ENCODE measurements at regions not wholly inside any gene's neighbourhood (a gene's known extent, or its start where the extent isn't known, plus 50 kb on each side); places are given as distances from the start of the nearest gene placed in this dataset.

DNA sequence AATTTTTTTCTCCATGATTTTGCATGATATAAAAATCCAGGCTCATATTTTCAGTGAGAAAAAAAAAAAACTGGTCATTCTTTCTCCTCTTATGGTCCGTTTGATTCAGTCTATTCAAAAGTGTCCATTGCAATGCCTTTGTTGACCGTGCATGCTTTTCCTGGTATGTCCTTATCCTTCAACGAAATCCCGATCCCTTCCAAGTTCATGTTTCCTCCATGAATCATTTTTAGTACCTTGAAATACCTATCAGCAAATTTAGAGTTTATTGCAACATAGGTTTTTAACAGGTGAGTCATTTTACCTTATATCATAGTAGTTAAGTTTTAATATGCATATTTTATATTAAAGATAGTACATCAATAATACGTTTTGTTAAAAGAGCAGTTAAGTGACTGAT, 773.8 kb upstream of the CHD1 start:
- no peaks in the 10 kb centered on the region for H3K9me3 ChIP-seq (ENCODE audit: low read length)
- peaks cover 15% of the 10 kb centered on the region for H3K4me1 ChIP-seq (ENCODE audit: insufficient read depth, low read length)
- peak; percentile 91 for DNase-seq
- H3K27ac ChIP-seq (ENCODE audit: low read length): no peak overlapping the region
- no peaks in the 10 kb centered on the region for H3K36me3 ChIP-seq (ENCODE audit: low read depth, low read length)
- no peak overlapping the region for H3K9ac ChIP-seq (ENCODE audit: low read length)
- no peaks in the 10 kb centered on the region for H3K9me2 ChIP-seq (replicated peaks; ENCODE audit: low read length)
- H3K4me2 ChIP-seq (ENCODE audit: low read length): peak overlapping the region; percentile 30
- TF ChIP-seq, protein P1, sequence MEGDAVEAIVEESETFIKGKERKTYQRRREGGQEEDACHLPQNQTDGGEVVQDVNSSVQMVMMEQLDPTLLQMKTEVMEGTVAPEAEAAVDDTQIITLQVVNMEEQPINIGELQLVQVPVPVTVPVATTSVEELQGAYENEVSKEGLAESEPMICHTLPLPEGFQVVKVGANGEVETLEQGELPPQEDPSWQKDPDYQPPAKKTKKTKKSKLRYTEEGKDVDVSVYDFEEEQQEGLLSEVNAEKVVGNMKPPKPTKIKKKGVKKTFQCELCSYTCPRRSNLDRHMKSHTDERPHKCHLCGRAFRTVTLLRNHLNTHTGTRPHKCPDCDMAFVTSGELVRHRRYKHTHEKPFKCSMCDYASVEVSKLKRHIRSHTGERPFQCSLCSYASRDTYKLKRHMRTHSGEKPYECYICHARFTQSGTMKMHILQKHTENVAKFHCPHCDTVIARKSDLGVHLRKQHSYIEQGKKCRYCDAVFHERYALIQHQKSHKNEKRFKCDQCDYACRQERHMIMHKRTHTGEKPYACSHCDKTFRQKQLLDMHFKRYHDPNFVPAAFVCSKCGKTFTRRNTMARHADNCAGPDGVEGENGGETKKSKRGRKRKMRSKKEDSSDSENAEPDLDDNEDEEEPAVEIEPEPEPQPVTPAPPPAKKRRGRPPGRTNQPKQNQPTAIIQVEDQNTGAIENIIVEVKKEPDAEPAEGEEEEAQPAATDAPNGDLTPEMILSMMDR (conservative IDR thresholded peaks at IDR 0.05; ENCODE audit: low read depth, low read length): no peak
- TF ChIP-seq EZH2 (IDR thresholded peaks at IDR 0.05; ENCODE audit: low read length, unreplicated experiment) (no peak), EZH2phosphoT487 (IDR thresholded peaks at IDR 0.05; ENCODE audit: borderline replicate concordance, low read length) (no peak)
- no peaks in the 10 kb centered on the region for H4K20me1 ChIP-seq (ENCODE audit: low read length)
- ATAC-seq: peak; percentile 98
- H3K79me2 ChIP-seq (ENCODE audit: low read length): no peaks in the 10 kb centered on the region
- ChIA-PET CTCF (no interaction called here), POLR2A (ENCODE audit: unreplicated experiment) (no interaction called here)
- BruUV-seq (replicated peaks): no TSS peak
- no peak overlapping the region for H3K4me3 ChIP-seq (ENCODE audit: low read length)
- H2AFZ ChIP-seq (ENCODE audit: low read length): no peak overlapping the region
- intact Hi-C loops (cut with micrococcal nuclease): loop anchor here (2.0 to 10.0 kb wide), 3 partner anchors 56 to 535 kb away; no protein-coding TSS in a partner anchor
- H3K27me3 ChIP-seq (ENCODE audit: low read length): no peaks in the 10 kb centered on the region
- H3F3A ChIP-seq (ENCODE audit: low read length, unreplicated experiment): peaks cover 6% of the 10 kb centered on the region

DNA sequence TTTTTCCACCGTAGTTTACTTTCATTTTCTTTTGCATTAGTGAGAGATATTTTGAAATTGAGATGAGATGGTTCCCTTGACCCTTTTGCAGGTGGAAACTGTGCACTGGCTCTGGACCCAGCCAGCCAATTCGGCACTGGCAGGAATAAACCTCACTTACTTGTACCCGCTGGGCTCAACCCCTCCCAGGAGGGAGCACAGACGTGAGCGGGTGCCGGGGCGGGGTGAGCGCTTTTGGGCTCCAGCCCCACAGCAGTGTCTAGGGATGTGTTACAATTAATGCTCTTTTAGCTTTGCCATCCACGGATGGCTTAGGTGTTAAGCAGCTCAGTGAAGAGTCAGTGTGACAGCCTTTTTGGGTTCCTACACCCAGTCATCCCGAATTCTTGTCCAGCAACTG, 766.1 kb upstream of the CHD1 start:
- no peak overlapping the region for H3K27ac ChIP-seq (ENCODE audit: low read length)
- no peaks in the 10 kb centered on the region for H3K27me3 ChIP-seq (ENCODE audit: low read length)
- H3K4me3 ChIP-seq (ENCODE audit: low read length): peak overlapping the region; percentile 40; the same call in 1 of the 2 replicates
- no peaks in the 10 kb centered on the region for H4K20me1 ChIP-seq (ENCODE audit: low read length)
- BruUV-seq (replicated peaks): no TSS peak
- H2AFZ ChIP-seq (ENCODE audit: low read length): peak overlapping the region; percentile 23
- no peaks in the 10 kb centered on the region for H3F3A ChIP-seq (ENCODE audit: low read length, unreplicated experiment)
- no peak for DNase-seq
- no peaks in the 10 kb centered on the region for H3K36me3 ChIP-seq (ENCODE audit: low read depth, low read length)
- H3K4me2 ChIP-seq (ENCODE audit: low read length): peak overlapping the region; percentile 32
- ChIA-PET CTCF (no interaction called here), POLR2A (ENCODE audit: unreplicated experiment) (no interaction called here)
- intact Hi-C loops (cut with micrococcal nuclease): no loop called here
- H3K9me3 ChIP-seq (ENCODE audit: low read length): no peaks in the 10 kb centered on the region
- no peaks in the 10 kb centered on the region for H3K9me2 ChIP-seq (replicated peaks; ENCODE audit: low read length)
- H3K9ac ChIP-seq (ENCODE audit: low read length): no peak overlapping the region
- ATAC-seq: peak; percentile 46; the same call in 1 of the 2 replicates
- H3K4me1 ChIP-seq (ENCODE audit: insufficient read depth, low read length): no peaks in the 10 kb centered on the region
- H3K79me2 ChIP-seq (ENCODE audit: low read length): no peaks in the 10 kb centered on the region
- TF ChIP-seq, protein P1 (conservative IDR thresholded peaks at IDR 0.05; ENCODE audit: low read depth, low read length): no peak

DNA sequence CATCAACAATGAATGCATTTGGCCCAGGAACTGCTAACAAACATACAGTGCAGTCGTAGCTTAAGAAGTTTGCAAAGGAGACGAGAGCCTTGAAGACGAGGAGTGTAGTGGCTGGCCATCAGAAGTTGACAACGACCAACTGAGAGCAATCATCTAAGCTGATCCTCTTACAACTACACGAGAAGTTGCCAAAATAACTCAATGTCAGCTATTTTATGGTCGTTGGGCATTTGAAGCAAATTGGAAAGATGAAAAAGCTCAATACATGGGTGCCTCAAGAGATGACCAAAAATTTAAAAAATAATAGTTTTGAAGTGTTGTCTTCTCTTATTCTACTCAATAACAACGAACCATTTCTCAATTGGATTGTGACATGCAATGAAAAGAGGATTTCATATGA, 757.7 kb upstream of the CHD1 start:
- Histone ChIP-seq H3K27ac (ENCODE audit: low read length) (no peak overlapping the region), H3F3A (ENCODE audit: low read length, unreplicated experiment) (no peaks in the 10 kb centered on the region), H3K9me2 (replicated peaks; ENCODE audit: low read length) (no peaks in the 10 kb centered on the region), H4K20me1 (ENCODE audit: low read length) (no peaks in the 10 kb centered on the region), H2AFZ (ENCODE audit: low read length) (no peak overlapping the region), H3K4me2 (ENCODE audit: low read length) (no peak overlapping the region), H3K36me3 (ENCODE audit: low read depth, low read length) (no peaks in the 10 kb centered on the region), H3K4me1 (ENCODE audit: insufficient read depth, low read length) (no peaks in the 10 kb centered on the region), H3K4me3 (ENCODE audit: low read length) (no peak overlapping the region), H3K9ac (ENCODE audit: low read length) (no peak overlapping the region), H3K9me3 (ENCODE audit: low read length) (no peaks in the 10 kb centered on the region), H3K27me3 (ENCODE audit: low read length) (no peaks in the 10 kb centered on the region), H3K79me2 (ENCODE audit: low read length) (no peaks in the 10 kb centered on the region)
- CTCF ChIA-PET: no interaction called here
- intact Hi-C loops (cut with micrococcal nuclease): no loop called here
- TF ChIP-seq EZH2 (IDR thresholded peaks at IDR 0.05; ENCODE audit: low read length, unreplicated experiment) (no peak), EZH2phosphoT487 (IDR thresholded peaks at IDR 0.05; ENCODE audit: borderline replicate concordance, low read length) (no peak)
- TF ChIP-seq, protein P1 (conservative IDR thresholded peaks at IDR 0.05; ENCODE audit: low read depth, low read length): no peak
- POLR2A ChIA-PET (ENCODE audit: unreplicated experiment): no interaction called here
- ATAC-seq (no peak), DNase-seq (no peak)
- BruUV-seq (replicated peaks): no TSS peak

Measured in PC-3 (cell line).